ENCODE measurements at regions not wholly inside any gene's neighbourhood (a gene's known extent, or its start where the extent isn't known, plus 50 kb on each side); places are given as distances from the start of the nearest gene placed in this dataset.

DNA sequence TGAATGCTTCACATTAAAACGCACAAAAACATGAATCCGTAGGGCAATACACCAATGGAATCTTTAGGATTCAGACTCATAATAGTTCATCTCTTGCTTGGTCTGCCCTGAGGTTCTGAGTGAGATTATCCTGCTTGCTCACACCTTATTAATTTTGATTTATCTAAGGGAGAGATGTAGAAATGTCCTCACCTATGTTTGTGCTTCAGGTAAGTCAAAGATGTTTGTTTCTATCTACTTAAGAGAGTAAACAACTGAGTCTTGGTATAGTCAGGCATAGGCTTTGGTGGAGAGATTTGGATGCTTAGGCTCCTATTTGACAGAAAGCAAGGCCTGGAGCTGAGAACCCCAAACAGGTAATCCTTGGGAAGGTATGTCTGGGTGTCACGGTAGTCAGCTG is 231.0 kb upstream of the TNP1 start:
- Mint-ChIP-seq H3K4me1 (ENCODE audit: low read depth) (peaks cover 14% of the 10 kb centered on the region), H3K9me3 (no peaks in the 10 kb centered on the region), H3K36me3 (ENCODE audit: insufficient read depth) (no peaks in the 10 kb centered on the region), H3K27me3 (ENCODE audit: low read depth) (no peaks in the 10 kb centered on the region), H3K4me3 (no peak overlapping the region)
- ATAC-seq (no peak), DNase-seq (no peak)

DNA sequence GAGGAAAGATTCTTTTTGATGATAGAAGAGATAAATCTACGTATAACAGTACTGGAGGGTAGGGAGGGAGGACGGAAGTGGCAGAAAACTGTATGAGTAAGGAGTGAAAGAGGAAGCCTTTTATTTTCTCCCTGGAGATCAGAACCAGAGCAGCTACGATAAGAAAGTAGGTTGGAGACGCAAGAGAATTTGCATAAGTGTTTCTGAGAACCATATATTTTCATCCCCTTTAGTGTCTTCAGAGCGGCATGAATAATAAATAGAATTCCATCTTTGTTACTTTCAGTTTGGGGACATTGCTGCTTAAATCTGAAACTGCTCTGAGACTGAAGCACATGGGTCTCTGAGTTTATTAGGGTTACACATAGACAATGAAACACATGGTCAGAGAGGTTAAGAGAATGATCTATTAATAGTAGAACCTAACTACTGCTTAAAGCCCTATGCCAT is 230.2 kb upstream of the TNP1 start:
- H3K4me3 Mint-ChIP-seq: peak overlapping the region; percentile 61
- no peak for DNase-seq
- H3K36me3 Mint-ChIP-seq (ENCODE audit: insufficient read depth): no peaks in the 10 kb centered on the region
- no peaks in the 10 kb centered on the region for H3K27me3 Mint-ChIP-seq (ENCODE audit: low read depth)
- peaks cover 16% of the 10 kb centered on the region for H3K4me1 Mint-ChIP-seq (ENCODE audit: low read depth)
- H3K9me3 Mint-ChIP-seq: no peaks in the 10 kb centered on the region
- ATAC-seq: peak; percentile 59 to 75

DNA sequence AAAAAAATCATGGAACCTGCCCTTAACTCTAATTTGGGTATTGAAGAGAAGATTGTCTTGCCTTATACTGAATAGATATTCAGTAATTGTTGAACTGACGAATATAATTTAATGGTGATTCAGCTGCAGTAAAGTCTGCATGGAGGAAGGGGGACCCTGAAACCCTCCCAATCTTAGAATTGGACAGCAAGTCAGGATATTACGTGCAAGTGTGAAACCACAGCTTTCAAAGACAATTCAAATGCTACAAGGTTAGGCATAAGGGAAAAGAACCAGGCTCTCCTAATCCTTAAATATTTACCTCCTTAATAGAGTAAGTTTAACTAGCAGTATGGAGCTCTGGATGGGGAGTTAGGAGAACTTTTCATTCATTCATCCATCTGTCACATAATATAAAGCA is 226.9 kb upstream of the TNP1 start:
- Mint-ChIP-seq H3K4me3 (no peak overlapping the region), H3K9me3 (no peaks in the 10 kb centered on the region), H3K36me3 (ENCODE audit: insufficient read depth) (no peaks in the 10 kb centered on the region), H3K4me1 (ENCODE audit: low read depth) (peaks cover 16% of the 10 kb centered on the region), H3K27me3 (ENCODE audit: low read depth) (no peaks in the 10 kb centered on the region)
- ATAC-seq (no peak), DNase-seq (no peak)

DNA sequence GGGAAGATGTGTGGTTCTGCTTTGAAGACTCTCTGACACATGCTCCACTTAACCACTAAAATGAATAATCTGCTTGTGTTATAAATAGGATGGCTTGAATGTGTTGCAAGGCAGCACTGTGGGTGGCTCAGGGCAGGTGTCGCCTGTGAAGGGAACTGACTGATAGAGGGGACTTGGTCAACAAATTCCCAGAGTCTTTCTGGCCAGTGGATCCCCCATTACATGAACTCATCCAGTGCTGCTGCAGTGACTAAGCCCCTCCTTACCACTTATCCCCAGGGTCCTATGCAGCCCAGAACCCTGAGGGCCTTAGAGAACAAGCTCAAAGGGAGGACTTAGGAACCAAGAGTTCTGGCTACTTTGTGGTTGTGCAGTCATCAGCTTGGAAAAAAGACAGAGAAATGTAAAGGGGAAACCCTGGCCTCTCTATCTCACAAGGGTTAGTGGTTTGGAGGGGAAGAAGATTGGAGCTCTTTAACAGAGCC is 226.2 kb upstream of the TNP1 start:
- H3K36me3 Mint-ChIP-seq (ENCODE audit: insufficient read depth): no peaks in the 10 kb centered on the region
- H3K9me3 Mint-ChIP-seq: no peaks in the 10 kb centered on the region
- no peaks in the 10 kb centered on the region for H3K27me3 Mint-ChIP-seq (ENCODE audit: low read depth)
- DNase-seq: no peak
- H3K4me3 Mint-ChIP-seq: no peak overlapping the region
- H3K4me1 Mint-ChIP-seq (ENCODE audit: low read depth): peaks cover 16% of the 10 kb centered on the region
- ATAC-seq: peak; percentile 51 to 54

DNA sequence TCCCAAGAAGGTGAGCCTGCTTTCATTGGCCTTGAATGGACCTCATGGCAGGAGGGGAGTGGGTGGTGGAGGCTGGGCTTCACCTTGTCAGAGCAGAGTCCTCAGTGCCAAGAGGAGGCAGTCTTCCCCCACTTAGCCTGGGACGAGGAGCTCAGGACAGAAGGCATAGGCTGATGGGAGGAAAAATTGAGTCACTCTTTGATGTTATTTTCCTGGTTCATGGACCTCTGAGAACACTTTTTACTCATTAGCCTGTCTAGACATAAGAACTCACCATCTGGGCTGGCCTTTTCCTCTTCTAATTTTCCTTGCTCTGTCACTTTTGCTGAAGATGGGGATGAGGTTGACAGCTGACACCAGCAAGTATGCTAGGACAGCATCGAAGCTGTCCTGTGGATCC is 225.7 kb upstream of the TNP1 start:
- Mint-ChIP-seq H3K4me1 (ENCODE audit: low read depth) (peaks cover 13% of the 10 kb centered on the region), H3K36me3 (ENCODE audit: insufficient read depth) (no peaks in the 10 kb centered on the region), H3K9me3 (no peaks in the 10 kb centered on the region), H3K27me3 (ENCODE audit: low read depth) (no peaks in the 10 kb centered on the region), H3K4me3 (no peak overlapping the region)
- ATAC-seq (no peak), DNase-seq (no peak)

DNA sequence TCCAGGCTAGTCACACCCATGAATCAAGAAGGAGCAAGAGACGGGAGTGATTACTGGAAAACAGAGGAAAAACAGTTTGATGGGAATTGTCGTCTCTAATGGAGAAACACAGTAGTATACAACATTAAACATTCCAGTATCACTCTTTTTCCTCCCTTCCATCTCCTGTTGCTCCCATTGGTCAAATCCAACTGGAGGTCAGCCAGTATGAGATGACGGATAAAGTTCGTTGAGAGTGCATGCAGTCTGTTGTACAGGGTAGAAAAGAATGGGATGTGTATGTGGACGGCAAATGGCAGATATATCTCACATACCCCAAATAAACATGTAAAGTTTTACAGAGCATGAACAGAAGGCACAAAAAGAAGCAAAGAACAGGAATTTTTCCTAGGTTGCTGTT is 221.9 kb upstream of the TNP1 start:
- Mint-ChIP-seq H3K4me3 (no peak overlapping the region), H3K4me1 (ENCODE audit: low read depth) (peaks cover 3% of the 10 kb centered on the region), H3K36me3 (ENCODE audit: insufficient read depth) (no peaks in the 10 kb centered on the region), H3K27me3 (ENCODE audit: low read depth) (no peaks in the 10 kb centered on the region), H3K9me3 (no peaks in the 10 kb centered on the region)
- no peak for DNase-seq
- ATAC-seq: no peak

DNA sequence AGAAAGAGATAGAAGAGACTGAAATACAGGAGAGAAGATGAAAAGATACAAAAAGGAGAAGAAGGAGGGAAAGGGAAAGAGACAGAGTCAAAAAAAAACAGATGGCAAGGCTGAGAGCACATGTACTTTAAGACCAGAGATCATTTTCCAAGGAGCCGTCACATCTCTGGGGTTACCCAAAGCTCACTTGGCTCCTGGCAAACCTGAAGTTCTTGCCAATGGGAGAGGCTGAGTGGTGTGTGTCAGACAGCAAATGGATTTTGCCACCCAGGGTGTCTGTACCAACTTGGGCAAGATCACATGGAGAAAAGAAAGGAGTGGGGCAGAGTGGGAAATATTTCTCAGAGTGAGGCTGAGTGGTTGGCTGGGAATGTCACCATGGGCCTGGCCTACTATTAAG is 219.3 kb upstream of the TNP1 start:
- DNase-seq: no peak
- H3K27me3 Mint-ChIP-seq (ENCODE audit: low read depth): no peaks in the 10 kb centered on the region
- no peak overlapping the region for H3K4me3 Mint-ChIP-seq
- H3K9me3 Mint-ChIP-seq: no peaks in the 10 kb centered on the region
- no peak for ATAC-seq
- no peaks in the 10 kb centered on the region for H3K4me1 Mint-ChIP-seq (ENCODE audit: low read depth)
- no peaks in the 10 kb centered on the region for H3K36me3 Mint-ChIP-seq (ENCODE audit: insufficient read depth)

DNA sequence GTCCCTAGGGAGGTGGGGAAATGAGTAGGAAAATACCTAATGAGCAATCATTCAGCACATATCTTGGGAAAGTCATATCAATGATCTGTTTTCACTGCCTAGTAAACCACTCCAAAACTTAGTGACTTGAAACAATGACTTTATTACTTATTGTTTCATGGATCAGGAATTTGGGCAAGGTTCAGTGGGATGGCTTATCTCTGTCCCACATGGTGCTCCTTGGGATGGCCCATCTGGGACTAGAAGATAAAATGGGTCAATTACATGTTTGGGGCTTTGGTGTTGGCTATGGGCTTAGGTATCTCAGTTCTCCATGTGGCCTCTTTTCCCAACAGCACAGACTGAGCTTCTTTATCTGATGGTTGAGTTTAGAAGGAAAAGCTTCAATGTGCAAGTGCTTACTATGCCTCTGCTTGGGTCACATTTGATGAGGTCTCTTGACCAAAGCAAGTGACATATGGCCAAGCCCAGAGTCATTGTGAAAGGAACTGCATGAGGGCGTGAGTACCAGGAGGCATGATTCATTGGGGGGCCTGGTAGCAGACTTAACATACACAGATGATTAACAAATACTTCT is 218.1 kb upstream of the TNP1 start:
- no peak overlapping the region for H3K4me3 Mint-ChIP-seq
- H3K27me3 Mint-ChIP-seq (ENCODE audit: low read depth): no peaks in the 10 kb centered on the region
- H3K9me3 Mint-ChIP-seq: no peaks in the 10 kb centered on the region
- no peaks in the 10 kb centered on the region for H3K4me1 Mint-ChIP-seq (ENCODE audit: low read depth)
- ATAC-seq (peak; percentile 36 to 41), DNase-seq (no peak)
- no peaks in the 10 kb centered on the region for H3K36me3 Mint-ChIP-seq (ENCODE audit: insufficient read depth)

DNA sequence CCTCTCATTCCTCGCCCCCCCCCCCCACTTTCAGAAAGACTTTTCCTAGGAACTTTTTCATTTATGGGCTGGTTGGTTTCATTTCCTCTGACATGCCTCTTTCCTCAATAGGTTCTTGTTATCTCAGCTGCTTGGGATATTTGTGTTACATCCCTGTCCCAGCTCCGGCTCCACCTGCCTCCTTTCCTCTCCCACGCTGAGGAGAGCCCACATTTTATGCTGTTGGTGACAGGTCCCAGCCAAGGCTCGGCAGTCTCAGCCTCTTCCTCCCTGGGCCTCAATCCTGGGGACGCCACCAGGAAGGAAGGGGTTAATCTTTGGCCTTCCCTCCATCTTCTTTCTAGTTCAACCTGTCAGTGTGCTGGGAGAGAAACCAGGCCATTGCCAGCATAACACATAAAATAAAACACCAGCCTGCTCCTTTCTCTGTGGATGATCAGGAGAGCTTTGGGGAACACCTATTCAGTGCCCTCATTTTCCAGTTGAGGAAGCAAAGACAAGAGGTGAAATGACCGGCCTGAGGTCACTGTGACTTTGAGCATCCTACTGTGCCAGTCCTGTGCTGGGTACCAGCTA is 216.9 kb upstream of the TNP1 start:
- Mint-ChIP-seq H3K4me1 (ENCODE audit: low read depth) (no peaks in the 10 kb centered on the region), H3K27me3 (ENCODE audit: low read depth) (no peaks in the 10 kb centered on the region), H3K36me3 (ENCODE audit: insufficient read depth) (no peaks in the 10 kb centered on the region), H3K9me3 (no peaks in the 10 kb centered on the region), H3K4me3 (no peak overlapping the region)
- DNase-seq (no peak), ATAC-seq (no peak)

DNA sequence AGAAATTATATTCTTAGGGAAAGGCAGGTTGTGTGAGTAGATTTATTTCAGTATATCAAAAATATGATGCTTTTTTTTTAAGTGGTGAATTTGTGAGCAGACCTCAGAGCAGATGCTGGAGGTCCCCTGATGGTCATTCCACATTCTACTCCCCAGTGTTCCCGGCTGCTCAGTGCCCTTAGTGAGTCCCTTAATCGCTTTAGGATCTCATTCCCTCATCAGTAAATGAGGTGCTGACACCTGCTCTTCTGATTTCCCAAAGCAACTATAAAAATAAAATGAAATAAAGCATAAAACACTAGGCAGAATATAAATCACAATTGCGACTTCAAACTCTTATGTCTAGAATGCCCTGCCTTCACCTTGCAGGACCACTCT is 216.2 kb upstream of the TNP1 start:
- ATAC-seq: no peak
- Mint-ChIP-seq H3K9me3 (no peaks in the 10 kb centered on the region), H3K4me1 (ENCODE audit: low read depth) (no peaks in the 10 kb centered on the region), H3K4me3 (no peak overlapping the region), H3K27me3 (ENCODE audit: low read depth) (no peaks in the 10 kb centered on the region), H3K36me3 (ENCODE audit: insufficient read depth) (no peaks in the 10 kb centered on the region)
- DNase-seq: no peak

DNA sequence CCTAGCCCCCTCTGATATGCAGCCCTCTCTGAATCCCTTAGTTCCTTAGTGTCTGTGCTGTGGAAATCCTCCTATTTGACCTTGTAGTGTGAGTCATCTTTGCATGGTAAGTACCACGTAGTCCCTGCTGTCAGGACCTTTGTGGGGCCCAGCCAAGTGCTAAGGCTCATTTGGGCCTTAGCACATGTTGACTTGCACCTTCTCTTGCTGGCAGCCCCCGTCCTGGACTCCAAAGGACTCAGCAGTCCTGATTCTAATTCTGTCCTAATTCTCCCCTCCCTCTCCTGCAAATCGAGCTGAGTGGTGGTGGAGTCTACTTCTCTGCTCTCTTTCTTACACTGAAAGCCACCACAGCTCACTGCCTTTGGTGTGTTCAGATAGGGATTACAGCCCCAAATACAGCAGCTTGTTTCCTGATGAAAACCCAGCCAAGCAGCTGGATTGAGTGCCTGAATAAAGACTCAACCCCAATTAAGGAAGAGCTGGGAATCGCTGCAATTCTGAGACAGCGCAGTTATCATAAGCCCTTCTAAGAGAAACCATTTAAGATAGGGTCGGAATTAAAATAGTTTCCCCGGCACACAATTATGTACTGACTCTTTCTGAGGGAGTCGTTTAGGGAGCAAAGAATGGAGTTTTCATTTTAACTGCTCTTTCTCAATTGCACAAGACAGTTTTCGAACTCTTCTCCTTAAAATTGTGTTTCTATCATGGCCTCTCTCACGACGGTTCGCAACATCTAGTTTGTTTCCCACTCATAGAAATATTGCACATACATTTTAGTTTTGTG is 215.6 kb upstream of the TNP1 start:
- Mint-ChIP-seq H3K27me3 (ENCODE audit: low read depth) (no peaks in the 10 kb centered on the region), H3K36me3 (ENCODE audit: insufficient read depth) (no peaks in the 10 kb centered on the region), H3K4me3 (no peak overlapping the region), H3K9me3 (no peaks in the 10 kb centered on the region), H3K4me1 (ENCODE audit: low read depth) (no peaks in the 10 kb centered on the region)
- ATAC-seq (no peak), DNase-seq (no peak)

DNA sequence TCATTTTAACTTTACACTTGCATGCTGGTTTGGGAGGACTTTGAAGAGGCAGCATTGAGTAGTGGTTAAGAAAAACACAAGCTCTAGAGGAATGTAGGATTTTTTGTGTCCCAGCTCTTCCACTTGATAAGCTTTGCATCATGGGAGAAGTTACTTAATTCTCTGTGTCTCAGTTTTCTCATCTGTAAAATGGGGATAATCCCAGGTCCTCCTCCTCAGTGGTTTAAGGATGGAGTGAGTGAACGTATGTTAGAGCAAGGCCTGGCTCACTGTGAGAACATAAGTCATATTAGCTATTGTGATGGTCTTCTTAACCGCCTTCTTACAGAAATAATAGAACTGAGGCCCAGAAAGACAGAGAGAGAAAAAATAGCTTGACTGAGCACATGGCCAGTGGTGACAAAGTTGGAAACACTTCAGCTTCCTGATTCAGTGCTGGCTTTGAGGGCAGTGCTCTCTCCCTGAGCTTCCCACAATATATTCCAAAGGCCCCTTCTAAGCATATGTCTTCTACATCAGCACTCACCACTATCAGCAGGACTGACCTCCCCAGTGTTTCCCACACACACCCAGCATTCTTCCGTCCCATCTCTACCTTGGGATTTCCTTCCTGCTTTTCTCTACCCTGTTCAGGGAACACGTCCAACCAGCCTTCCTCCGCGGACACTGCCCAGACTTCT is 214.9 kb upstream of the TNP1 start:
- no peak overlapping the region for H3K4me3 Mint-ChIP-seq
- ATAC-seq (no peak), DNase-seq (no peak)
- no peaks in the 10 kb centered on the region for H3K27me3 Mint-ChIP-seq (ENCODE audit: low read depth)
- no peaks in the 10 kb centered on the region for H3K36me3 Mint-ChIP-seq (ENCODE audit: insufficient read depth)
- no peaks in the 10 kb centered on the region for H3K4me1 Mint-ChIP-seq (ENCODE audit: low read depth)
- H3K9me3 Mint-ChIP-seq: no peaks in the 10 kb centered on the region

DNA sequence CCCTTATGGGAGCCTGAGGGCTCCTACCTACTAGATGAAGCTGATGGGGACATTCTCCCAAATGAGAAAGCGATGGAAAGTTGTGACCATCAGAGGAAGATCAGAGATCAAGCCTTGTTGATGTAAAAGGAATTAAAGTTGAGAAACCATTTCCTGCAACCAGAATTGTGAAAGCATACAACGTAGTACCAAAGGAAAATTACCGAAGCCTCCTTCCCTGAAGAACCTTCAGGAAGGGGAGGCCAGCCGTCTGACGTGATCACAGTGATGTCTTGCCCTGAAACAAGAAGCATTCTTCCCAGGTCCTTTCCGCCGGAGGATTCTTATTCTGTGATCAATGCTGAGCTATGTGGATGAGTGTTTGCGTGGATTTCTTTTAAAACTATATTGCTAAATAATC is 211.6 kb upstream of the TNP1 start:
- Mint-ChIP-seq H3K27me3 (ENCODE audit: low read depth) (peaks cover 5% of the 10 kb centered on the region), H3K36me3 (ENCODE audit: insufficient read depth) (no peaks in the 10 kb centered on the region), H3K4me1 (ENCODE audit: low read depth) (no peaks in the 10 kb centered on the region), H3K9me3 (peaks cover 5% of the 10 kb centered on the region), H3K4me3 (no peak overlapping the region)
- ATAC-seq: no peak
- no peak for DNase-seq

DNA sequence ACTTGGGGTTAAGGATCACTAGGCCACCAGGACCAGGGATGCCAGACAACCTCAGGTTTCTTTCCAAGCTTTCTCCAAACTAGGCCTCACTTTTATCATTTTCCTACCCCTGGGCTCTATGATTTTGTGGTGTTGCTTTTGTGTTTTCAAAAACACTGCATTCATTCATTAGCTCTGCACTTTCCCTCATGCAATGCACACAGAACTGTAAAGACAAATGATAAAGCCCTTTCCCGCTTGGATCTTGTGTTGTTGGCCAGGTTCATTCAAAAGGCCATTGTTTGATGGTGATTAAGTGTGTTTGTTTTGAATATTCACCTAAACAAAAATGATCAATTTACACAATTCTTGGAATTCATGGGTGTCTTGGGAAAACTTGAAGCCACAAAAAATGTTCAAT is 210.7 kb upstream of the TNP1 start:
- no peak for ATAC-seq
- no peak overlapping the region for H3K4me3 Mint-ChIP-seq
- peaks cover 5% of the 10 kb centered on the region for H3K27me3 Mint-ChIP-seq (ENCODE audit: low read depth)
- DNase-seq: no peak
- peaks cover 5% of the 10 kb centered on the region for H3K9me3 Mint-ChIP-seq
- no peaks in the 10 kb centered on the region for H3K36me3 Mint-ChIP-seq (ENCODE audit: insufficient read depth)
- no peaks in the 10 kb centered on the region for H3K4me1 Mint-ChIP-seq (ENCODE audit: low read depth)

DNA sequence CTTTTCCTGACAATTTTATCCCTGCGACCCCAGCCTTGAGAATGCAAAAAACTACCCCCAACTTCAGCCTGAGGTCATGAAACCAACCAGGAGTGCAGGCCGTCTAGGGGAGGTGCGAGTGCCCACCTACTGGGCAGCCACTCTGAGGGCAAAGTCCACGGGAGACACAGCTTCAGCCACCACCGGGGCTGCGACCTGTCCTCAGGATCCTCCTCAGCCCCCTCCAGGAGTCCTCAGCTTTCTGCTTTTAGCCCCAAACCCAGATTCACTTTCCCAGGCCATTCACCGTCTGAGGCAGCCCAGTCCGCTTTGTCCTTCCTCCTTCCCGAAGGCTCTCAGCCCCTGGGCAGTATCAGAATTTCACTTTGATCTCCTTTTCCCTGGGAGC is 210.2 kb upstream of the TNP1 start:
- DNase-seq: no peak
- no peak overlapping the region for H3K4me3 Mint-ChIP-seq
- H3K27me3 Mint-ChIP-seq (ENCODE audit: low read depth): peaks cover 5% of the 10 kb centered on the region
- peaks cover 5% of the 10 kb centered on the region for H3K9me3 Mint-ChIP-seq
- no peak for ATAC-seq
- H3K4me1 Mint-ChIP-seq (ENCODE audit: low read depth): no peaks in the 10 kb centered on the region
- no peaks in the 10 kb centered on the region for H3K36me3 Mint-ChIP-seq (ENCODE audit: insufficient read depth)

All from activated T-cell treated with anti-CD3 and anti-CD28 coated beads, Interleukin-2, amount 50 U/mL, for 4 hours (primary cell).